Trophoblast cell (in vitro differentiated cells and primary cell): ENCODE measurements at regions not wholly inside any gene's neighbourhood (a gene's known extent, or its start where the extent isn't known, plus 50 kb on each side); places are given as distances from the start of the nearest gene placed in this dataset.

ENCODE experiments used
- DNase-seq, 2 donors: peaks; one replicate each; pipeline ENCODE4 v3.0.0-alpha.2; 2016
- H2AFZ ChIP-seq: 2 replicates; pipeline ENCODE4 v1.6.1; 2013; ENCODE audit warnings: low read length, moderate library complexity, mild to moderate bottlenecking; ENCODE audit not compliant: insufficient read depth, poor library complexity
- H2AK5ac ChIP-seq: 2 replicates; pipeline ENCODE4 v1.6.1; 2013; ENCODE audit warnings: mild to moderate bottlenecking, low read length
- H2BK120ac ChIP-seq: 2 replicates; pipeline ENCODE4 v1.6.1; 2013; ENCODE audit warnings: low read length, mild to moderate bottlenecking, moderate library complexity; ENCODE audit not compliant: insufficient read depth, poor library complexity
- H2BK12ac ChIP-seq: 2 replicates; pipeline ENCODE4 v1.6.1; 2013; ENCODE audit warnings: mild to moderate bottlenecking, low read length, moderate library complexity
- H2BK5ac ChIP-seq: 2 replicates; pipeline ENCODE4 v1.6.1; 2013; ENCODE audit warnings: low read length, low read depth, moderate library complexity, mild to moderate bottlenecking; ENCODE audit not compliant: poor library complexity
- H3K14ac ChIP-seq: 2 replicates; pipeline ENCODE4 v1.6.1; 2013; ENCODE audit warnings: mild to moderate bottlenecking, low read length
- H3K18ac ChIP-seq: 2 replicates; pipeline ENCODE4 v1.6.1; 2013; ENCODE audit warnings: mild to moderate bottlenecking, low read length
- H3K23ac ChIP-seq: 2 replicates; pipeline ENCODE4 v1.6.1; 2013; ENCODE audit warnings: low read length
- H3K27ac ChIP-seq: 2 replicates; pipeline ENCODE4 v1.5.1; 2013; ENCODE audit warnings: low read depth, mild to moderate bottlenecking, inconsistent platforms, low read length, moderate library complexity
- H3K27me3 ChIP-seq: 2 replicates; pipeline ENCODE4 v1.6.1; 2013; ENCODE audit warnings: inconsistent platforms, mild to moderate bottlenecking, low read length, moderate library complexity; ENCODE audit not compliant: insufficient read depth
- H3K36me3 ChIP-seq, 2 experiments: 1 replicate in 1 of 2; 2 replicates in 1 of 2; pipeline ENCODE4 v1.6.1; 2013; ENCODE audit warnings: low read length in 2 of 2, mild to moderate bottlenecking in 2 of 2, moderate library complexity in 1 of 2; ENCODE audit not compliant: insufficient read depth in 2 of 2, control insufficient read depth in 1 of 2
- H3K4ac ChIP-seq: 2 replicates; pipeline ENCODE4 v1.6.1; 2013; ENCODE audit warnings: low read depth, mild to moderate bottlenecking, low read length, moderate library complexity
- H3K4me1 ChIP-seq, 2 experiments: 1 replicate in 1 of 2; 2 replicates in 1 of 2; pipeline ENCODE4 v1.6.1; 2013; ENCODE audit warnings: low read length in 2 of 2, mild to moderate bottlenecking in 2 of 2, moderate library complexity in 1 of 2; ENCODE audit not compliant: insufficient read depth in 2 of 2, control insufficient read depth in 1 of 2
- H3K4me2 ChIP-seq: 2 replicates; pipeline ENCODE4 v1.6.1; 2013; ENCODE audit warnings: inconsistent platforms, mild to moderate bottlenecking, low read length, moderate library complexity
- H3K4me3 ChIP-seq: 2 replicates; pipeline ENCODE4 v1.5.1; 2013; ENCODE audit warnings: mild to moderate bottlenecking, low read depth, low read length, inconsistent platforms
- H3K79me1 ChIP-seq: one replicate; pipeline ENCODE4 v1.6.1; 2013; ENCODE audit warnings: low read length
- H3K79me2 ChIP-seq: 2 replicates; pipeline ENCODE4 v1.6.1; 2013; ENCODE audit warnings: low read length, mild to moderate bottlenecking; ENCODE audit not compliant: control insufficient read depth, insufficient read depth, poor library complexity
- H3K9ac ChIP-seq: 2 replicates; pipeline ENCODE4 v1.6.1; 2013; ENCODE audit warnings: mild to moderate bottlenecking, low read length
- H3K9me3 ChIP-seq: 2 replicates; pipeline ENCODE4 v1.6.1; 2013; ENCODE audit warnings: low read depth, mild to moderate bottlenecking, control low read depth, inconsistent platforms, low read length; ENCODE audit not compliant: insufficient read depth
- H4K12ac ChIP-seq: 2 replicates; pipeline ENCODE4 v1.6.1; 2013; ENCODE audit warnings: low read depth, mild to moderate bottlenecking, low read length, moderate library complexity
- H4K8ac ChIP-seq: 2 replicates; pipeline ENCODE4 v1.6.1; 2013; ENCODE audit warnings: low read depth, mild to moderate bottlenecking, low read length, moderate library complexity
- H4K91ac ChIP-seq: one replicate; pipeline ENCODE4 v1.6.1; 2013; ENCODE audit warnings: low read depth, mild to moderate bottlenecking, low read length, moderate library complexity
- WGBS: extraction: QIAGEN DNeasy Blood & Tissue Kit; methylation state at CpG from one replicate; pipeline ENCODE4 v1.1.7; 2013; ENCODE audit warnings: missing lambda C conversion rate; ENCODE audit not compliant: insufficient read length, insufficient coverage; ENCODE audit errors: extremely low coverage; 5-methylcytosine and 5-hydroxymethylcytosine counted together

- Histone ChIP-seq H3K79me2 (no peaks in the 10 kb centered on the region), H4K91ac (no peak overlapping the region), H3K4me2 (no peak overlapping the region), H3K23ac (no peak overlapping the region), H3K4me3 (no peak overlapping the region), H3K79me1 (peaks cover 2% of the 10 kb centered on the region), H2AK5ac (no peak overlapping the region), H2BK12ac (no peak overlapping the region), H3K9ac (no peak overlapping the region), H3K18ac (no peak overlapping the region), H4K12ac (no peak overlapping the region), H3K36me3 (no peaks in the 10 kb centered on the region), H2BK120ac (no peak overlapping the region), H2AFZ (no peak overlapping the region), H3K27me3 (no peaks in the 10 kb centered on the region), H3K4me1 (peaks cover 0 to 2% of the 10 kb centered on the region in 2 experiments), H3K4ac (no peak overlapping the region), H3K27ac (no peak overlapping the region), H3K9me3 (no peaks in the 10 kb centered on the region), H4K8ac (no peak overlapping the region), H3K14ac (no peak overlapping the region), H2BK5ac (no peak overlapping the region)
- WGBS: no CpG with 5 or more reads among the region's 18 CpGs
- no peak for DNase-seq
Observed at GRCh38 chr7:155219947-155220769, 77.5 kb upstream of the INSIG1 start.

DNA sequence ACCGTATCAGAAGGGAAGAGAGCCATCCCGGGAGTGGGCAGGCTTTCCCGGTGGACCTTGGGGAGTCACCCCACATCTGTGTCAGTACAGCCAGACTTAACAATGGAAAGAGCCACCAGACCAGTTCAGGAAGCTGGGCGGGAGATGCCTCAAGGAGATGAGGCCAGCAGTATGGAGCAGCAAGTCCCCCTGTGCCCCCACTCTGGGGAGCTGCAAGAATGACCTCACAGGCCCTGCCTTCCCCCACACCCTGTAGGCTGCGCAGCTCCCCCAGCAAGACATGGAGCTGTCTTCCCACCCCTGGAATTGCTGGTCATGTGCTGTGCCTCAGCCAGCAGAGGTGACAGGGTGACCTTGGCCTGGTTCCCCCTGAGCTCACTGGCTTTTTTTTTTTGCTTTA, 76.8 kb upstream of the INSIG1 start:
- no peak overlapping the region for H3K14ac ChIP-seq
- no peak overlapping the region for H3K9ac ChIP-seq
- H3K18ac ChIP-seq: no peak overlapping the region
- no peaks in the 10 kb centered on the region for H3K36me3 ChIP-seq
- no peak overlapping the region for H2AK5ac ChIP-seq
- H3K4me2 ChIP-seq: no peak overlapping the region
- no CpG with 5 or more reads among the region's 5 CpGs for WGBS
- peaks cover 2% of the 10 kb centered on the region for H3K79me1 ChIP-seq
- H3K4me1 ChIP-seq: peaks cover 0 to 2% of the 10 kb centered on the region in 2 experiments
- H2BK5ac ChIP-seq: no peak overlapping the region
- H3K27ac ChIP-seq: no peak overlapping the region
- no peak overlapping the region for H3K4me3 ChIP-seq
- no peak overlapping the region for H2BK12ac ChIP-seq
- H2AFZ ChIP-seq: no peak overlapping the region
- no peaks in the 10 kb centered on the region for H3K79me2 ChIP-seq
- no peak overlapping the region for H4K91ac ChIP-seq
- no peaks in the 10 kb centered on the region for H3K27me3 ChIP-seq
- H4K12ac ChIP-seq: no peak overlapping the region
- no peaks in the 10 kb centered on the region for H3K9me3 ChIP-seq
- no peak for DNase-seq
- H3K23ac ChIP-seq: no peak overlapping the region
- H3K4ac ChIP-seq: no peak overlapping the region
- H4K8ac ChIP-seq: no peak overlapping the region
- no peak overlapping the region for H2BK120ac ChIP-seq

DNA sequence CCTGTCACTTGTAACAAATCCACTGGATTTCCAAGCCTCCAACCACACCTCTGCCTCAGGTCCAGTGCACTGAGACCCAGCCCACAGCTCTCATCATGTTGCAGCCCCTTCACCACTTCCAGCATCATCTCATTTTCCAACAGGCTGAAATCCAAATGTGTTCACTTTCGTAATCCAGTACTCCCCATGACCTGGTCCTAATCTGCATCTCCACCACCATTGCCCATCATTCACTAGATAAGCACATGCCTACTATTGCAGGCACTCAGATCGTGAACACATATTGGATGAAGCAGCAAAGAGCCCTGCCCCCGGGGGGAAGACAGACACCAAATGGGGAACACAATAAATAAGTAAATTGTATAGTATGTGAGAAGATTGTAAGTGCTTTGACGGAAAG, 76.1 kb upstream of the INSIG1 start:
- no peak overlapping the region for H3K14ac ChIP-seq
- no peak overlapping the region for H3K27ac ChIP-seq
- H3K79me2 ChIP-seq: no peaks in the 10 kb centered on the region
- no peaks in the 10 kb centered on the region for H3K9me3 ChIP-seq
- H4K8ac ChIP-seq: no peak overlapping the region
- H2BK120ac ChIP-seq: no peak overlapping the region
- no peak overlapping the region for H3K4me2 ChIP-seq
- H3K36me3 ChIP-seq: no peaks in the 10 kb centered on the region
- DNase-seq: no peak
- H3K4ac ChIP-seq: no peak overlapping the region
- no peaks in the 10 kb centered on the region for H3K27me3 ChIP-seq
- no peak overlapping the region for H3K9ac ChIP-seq
- no peak overlapping the region for H2AFZ ChIP-seq
- H3K18ac ChIP-seq: no peak overlapping the region
- peaks cover under 1 to 2% of the 10 kb centered on the region in 2 experiments for H3K4me1 ChIP-seq
- H4K12ac ChIP-seq: no peak overlapping the region
- H4K91ac ChIP-seq: no peak overlapping the region
- H3K23ac ChIP-seq: no peak overlapping the region
- no peak overlapping the region for H2BK12ac ChIP-seq
- WGBS: 100% methylated on average over 1 of the region's 4 CpGs
- H3K79me1 ChIP-seq: peaks cover 2% of the 10 kb centered on the region
- no peak overlapping the region for H2AK5ac ChIP-seq
- no peak overlapping the region for H3K4me3 ChIP-seq
- H2BK5ac ChIP-seq: no peak overlapping the region

GRCh38 chr7:155222061-155222460, 75.6 kb upstream of the INSIG1 start:
- H3K23ac ChIP-seq: no peak overlapping the region
- peaks cover 2 to 4% of the 10 kb centered on the region in 2 experiments for H3K4me1 ChIP-seq
- no peaks in the 10 kb centered on the region for H3K36me3 ChIP-seq
- DNase-seq: no peak
- no peaks in the 10 kb centered on the region for H3K9me3 ChIP-seq
- H3K18ac ChIP-seq: no peak overlapping the region
- no peak overlapping the region for H4K12ac ChIP-seq
- H3K27me3 ChIP-seq: no peaks in the 10 kb centered on the region
- no peak overlapping the region for H3K4ac ChIP-seq
- no peak overlapping the region for H3K4me3 ChIP-seq
- no peaks in the 10 kb centered on the region for H3K79me2 ChIP-seq
- H2BK12ac ChIP-seq: no peak overlapping the region
- H3K4me2 ChIP-seq: no peak overlapping the region
- no peak overlapping the region for H4K8ac ChIP-seq
- H3K27ac ChIP-seq: no peak overlapping the region
- no CpG with 5 or more reads among the region's 2 CpGs for WGBS
- no peak overlapping the region for H2BK120ac ChIP-seq
- H3K79me1 ChIP-seq: peaks cover 2% of the 10 kb centered on the region
- H2AK5ac ChIP-seq: no peak overlapping the region
- H4K91ac ChIP-seq: no peak overlapping the region
- H3K14ac ChIP-seq: no peak overlapping the region
- no peak overlapping the region for H2AFZ ChIP-seq
- no peak overlapping the region for H2BK5ac ChIP-seq
- no peak overlapping the region for H3K9ac ChIP-seq
